PC-9 (cell line): ENCODE measurements at regions not wholly inside any gene's neighbourhood (a gene's known extent, or its start where the extent isn't known, plus 50 kb on each side); places are given as distances from the start of the nearest gene placed in this dataset.

Source experiments
- CTCF ChIP-seq: fragments of 200-600 bp; sonication (generic); conservative IDR thresholded peaks from 2 replicates; pipeline ENCODE4 v1.6.1; 2017; ENCODE audit warnings: mixed run types, antibody characterized with exemption, mild to moderate bottlenecking, moderate library complexity
- EZH2 ChIP-seq: fragments of 200-600 bp; sonication (generic); IDR thresholded peaks from 2 replicates; pipeline ENCODE4 v1.8.0; 2017; ENCODE audit warnings: antibody characterized with exemption, low read depth

- TF ChIP-seq CTCF (no peak), EZH2 (no peak)
Measured at GRCh38 chr6:148116001-148116400, 226.6 kb upstream of the SASH1 start.
